Pancreas (tissue), 10 donors: ENCODE measurements at regions not wholly inside any gene's neighbourhood (a gene's known extent, or its start where the extent isn't known, plus 50 kb on each side); places are given as distances from the start of the nearest gene placed in this dataset.
"Not testable (repeated sequence)": the region's sequence is repeated elsewhere in the genome, so short reads cannot be mapped to it uniquely, and the experiment has no call there.

ENCODE experiments used
- ATAC-seq, 4 donors: fragments of 200-7000 bp; cut with Tn5 transposase; one replicate each; pipeline versions ENCODE4 v1.8.0 to v1.9.1; 2020; ENCODE audit warnings: mild to moderate bottlenecking in 4 of 4, moderate library complexity in 4 of 4
- DNase-seq, 6 donors: peaks; one replicate each; pipeline ENCODE4 v3.0.0-alpha.2; 2020
- FAIRE-seq: peaks from 2 replicates; lab custom pipeline; 2012; peaks lifted over from hg19 to GRCh38; lab: Jason Lieb, UNC
- H3K27ac ChIP-seq, 4 donors: fragments of 200-600 bp; sonication (generic); 1 replicate in 3 of 4; 2 replicates in 1 of 4; pipeline versions ENCODE4 v1.5.0 to v1.8.0; 2020
- H3K27me3 ChIP-seq, 4 donors: fragments of 200-600 bp; one replicate each; pipeline ENCODE4 v1.8.0; 2021
- H3K36me3 ChIP-seq, 3 donors: fragments of 200-600 bp; sonication (generic) in 1 of 3; one replicate each; pipeline versions ENCODE4 v1.5.0 to v1.8.0; 2020 to 2021
- H3K4me1 ChIP-seq, 3 donors: fragments of 200-600 bp; one replicate each; pipeline ENCODE4 v1.8.0; 2021
- H3K4me3 ChIP-seq, 4 donors: fragments of 200-600 bp; sonication (generic) in 2 of 4; one replicate each; pipeline versions ENCODE4 v1.5.0 to v1.8.0; 2020 to 2021
- H3K9me3 ChIP-seq, 4 donors: fragments of 200-600 bp; one replicate each; pipeline ENCODE4 v1.8.0; 2021
- CTCF ChIP-seq, 4 donors: fragments of 200-600 bp; sonication (generic) in 3 of 4; IDR thresholded peaks; one replicate each; pipeline versions ENCODE4 v1.5.0 to v1.8.0; 2021; ENCODE audit warnings: antibody characterized with exemption in 4 of 4
- WGBS, 2 donors: extraction: QIAGEN DNeasy Blood & Tissue Kit; methylation state at CpG; one replicate each; pipeline ENCODE4 v1.1.7; 2013; 5-methylcytosine and 5-hydroxymethylcytosine counted together
- intact Hi-C, 3 donors: fragments of 100-400 bp; cut with DNase I; formaldehyde crosslinking; loops; one replicate each; pipeline versions ENCODE4 v1.11.1 to v1.14.2; 2022
- donor health status: healthy with polysubstance abuse.
- donor health status: DM: no; HTN: no; CAD: no; lungs with moderate emphysema.
- donor health status: DM: no; HTN: no; CAD: no.
- donor health status: control.
- donor health status: control.
- donor health status: Bipolar disorder and iron deficiency.
- donor health status: DM: yes; HTN: yes; CAD: no.
- donor health status: DM: no; HTN: no; CAD: no.
- donor health status: DM: no; HTN: no; CAD: no.
- donor health status: DM: yes; HTN: yes; CAD: no.

GRCh38 chr3:139109271-139109670 is 64.6 kb upstream of the PRR23C start:
- H3K36me3 ChIP-seq, result no peaks in the 10 kb centered on the region
- no peak for DNase-seq
- no peak for TF ChIP-seq CTCF (IDR thresholded peaks at IDR 0.05)
- FAIRE-seq, result no peak
- peaks cover 15 to 19% (median 19%) of the 10 kb centered on the region in 3 donors for H3K4me1 ChIP-seq
- H3K27me3 ChIP-seq, result no peaks in the 10 kb centered on the region
- no peak overlapping the region for H3K27ac ChIP-seq
- 89 to 91% methylated on average over 5 of the region's 5 CpGs for WGBS, 2 donors
- intact Hi-C loops, result loop anchor here in 1 of 3 donors (10.0 kb wide), 1 partner anchor 226 kb away; no protein-coding TSS in a partner anchor
- H3K4me3 ChIP-seq, result no peak overlapping the region
- no peaks in the 10 kb centered on the region for H3K9me3 ChIP-seq
- ATAC-seq, result no peak

GRCh38 chr3:139110072-139110830 is 65.6 kb upstream of the PRR23C start:
- Histone ChIP-seq H3K4me1 (peaks cover 13 to 16% (median 15%) of the 10 kb centered on the region in 3 donors), H3K4me3 (no peak overlapping the region), H3K36me3 (no peaks in the 10 kb centered on the region), H3K9me3 (no peaks in the 10 kb centered on the region), H3K27me3 (no peaks in the 10 kb centered on the region), H3K27ac (no peak overlapping the region)
- intact Hi-C loops, result loop anchor here in 2 of 3 donors (5.0 kb wide), 2 partner anchors 217 to 222 kb away; no protein-coding TSS in a partner anchor
- DNase-seq, result no peak
- TF ChIP-seq CTCF (IDR thresholded peaks at IDR 0.05), result no peak
- FAIRE-seq, result no peak
- 78 to 84% methylated on average over 10 of the region's 10 CpGs for WGBS, 2 donors
- ATAC-seq, result no peak

- H3K36me3 ChIP-seq, H3K27me3 ChIP-seq, H3K4me3 ChIP-seq, H3K4me1 ChIP-seq, FAIRE-seq, ATAC-seq, H3K9me3 ChIP-seq, DNase-seq, H3K27ac ChIP-seq: not testable (repeated sequence)
- intact Hi-C loops, result loop anchor here in 2 of 3 donors (5.0 kb wide), 2 partner anchors 216 to 221 kb away; no protein-coding TSS in a partner anchor
- WGBS, 2 donors, result 76 to 88% methylated on average over 2 of the region's 2 CpGs
These were observed 66.2 kb upstream of the PRR23C start for GRCh38 chr3:139110929-139111328.

- Histone ChIP-seq H3K4me1 (peaks cover under 1 to 2% (median 1%) of the 10 kb centered on the region in 3 donors), H3K9me3 (no peaks in the 10 kb centered on the region), H3K27me3 (no peaks in the 10 kb centered on the region), H3K36me3 (no peaks in the 10 kb centered on the region), H3K27ac (no peak overlapping the region), H3K4me3 (no peak overlapping the region)
- FAIRE-seq (no peak), DNase-seq (peak in 5 of 6 donors; percentile 51 to 83 (median 75)), ATAC-seq (peak; percentile 80 to 96 (median 92))
- peak; percentile 58 to 72 (median 63) for TF ChIP-seq CTCF (IDR thresholded peaks at IDR 0.05)
- intact Hi-C loops, result loop anchor here in 2 of 3 donors (5.0 kb wide), 2 partner anchors 216 to 221 kb away; no protein-coding TSS in a partner anchor
- WGBS, 2 donors, result 5 to 7% methylated on average over 13 of the region's 13 CpGs
These were observed 66.9 kb upstream of the PRR23C start for GRCh38 chr3:139111392-139112229.

GRCh38 chr3:139112230-139112558 is 67.5 kb upstream of the PRR23C start:
- no peak for TF ChIP-seq CTCF (IDR thresholded peaks at IDR 0.05)
- DNase-seq, result no peak
- no peak overlapping the region for H3K27ac ChIP-seq
- H3K27me3 ChIP-seq, result no peaks in the 10 kb centered on the region
- H3K36me3 ChIP-seq, result no peaks in the 10 kb centered on the region
- H3K9me3 ChIP-seq, result no peaks in the 10 kb centered on the region
- intact Hi-C loops, result loop anchor here in 2 of 3 donors (5.0 kb wide), 2 partner anchors 215 to 220 kb away; no protein-coding TSS in a partner anchor
- ATAC-seq, result no peak
- no peak overlapping the region for H3K4me3 ChIP-seq
- H3K4me1 ChIP-seq, result no peaks in the 10 kb centered on the region
- FAIRE-seq, result no peak
- 0 to 1% methylated on average over 1 of the region's 1 CpG for WGBS, 2 donors
